HCT116 (cell line): ENCODE measurements at regions not wholly inside any gene's neighbourhood (a gene's known extent, or its start where the extent isn't known, plus 50 kb on each side); places are given as distances from the start of the nearest gene placed in this dataset.

ENCODE experiments used
- ATAC-seq: fragments of 200-7000 bp; cut with Tn5 transposase; 2 replicates; pipeline ENCODE4 v1.9.1; 2020; ENCODE audit warnings: mild to moderate bottlenecking, moderate library complexity
- BruUV-seq: library from RNA; stranded (reverse); fragments of 400-500 nt; replicated peaks from 2 replicates; lab custom pipeline; 2021; lab: Mats Ljungman, UMichigan
- CTCF ChIA-PET: fragments of 300-600 bp; sonication (Branson Sonifier 250); formaldehyde crosslinking; loops from one replicate; lab custom pipeline; 2021; ENCODE audit warnings: antibody characterized with exemption; lab: Charles Lee
- POLR2A ChIA-PET: fragments of 300-600, 350-600 bp; sonication (Branson Sonifier 250); formaldehyde crosslinking; loops from one replicate; lab custom pipeline; 2021; ENCODE audit warnings: antibody characterized with exemption; lab: Charles Lee
- RAD21 ChIA-PET, 2 experiments: fragments of 300-600 bp; sonication (Branson Sonifier 250); formaldehyde crosslinking; loops; one replicate each; lab custom pipeline; 2023; ENCODE audit warnings: low total read pairs in 2 of 2; ENCODE audit not compliant: uncharacterized antibody in 2 of 2, unreplicated experiment in 2 of 2, low non-redundant PET in 1 of 2; lab: Charles Lee
- DNase-seq: peaks from one replicate; pipeline ENCODE4 v3.0.0-alpha.2; 2010; ENCODE audit warnings: low read depth, low spot score
- H2AFZ ChIP-seq: fragments of 200-600 bp; shearing (Covaris generic), sonication (generic); 2 replicates; pipeline ENCODE4 v1.6.1; 2017; ENCODE audit warnings: low read depth, mixed run types, mixed read lengths, antibody characterized with exemption, low read length; ENCODE audit not compliant: poor library complexity, severe bottlenecking
- H3K27ac ChIP-seq: 2 replicates; pipeline ENCODE4 v1.5.1; 2012; ENCODE audit warnings: low read depth, low read length
- H3K27me3 ChIP-seq: fragments of 200-600 bp; sonication (generic); 2 replicates; pipeline ENCODE4 v1.6.1; 2016; ENCODE audit warnings: mixed run types, low read length, mixed read lengths; ENCODE audit not compliant: insufficient read depth
- H3K36me3 ChIP-seq, 2 experiments: fragments of 200-500 bp in 1 of 2; fragments of 200-600 bp in 1 of 2; sonication (Bioruptor generic) in 1 of 2; sonication (generic) in 1 of 2; 2 replicates each; pipeline versions ENCODE4 v1.5.1 to v1.6.1; 2014 to 2016; ENCODE audit warnings: low read length in 2 of 2, inconsistent platforms in 1 of 2, mixed read lengths in 1 of 2, mixed run types in 1 of 2; ENCODE audit not compliant: insufficient read depth in 2 of 2, control insufficient read depth in 1 of 2
- H3K4me1 ChIP-seq, 2 experiments: fragments of 200-600 bp in 1 of 2; sonication (generic) in 1 of 2; 2 replicates each; pipeline versions ENCODE4 v1.5.1 to v1.6.1; 2012 to 2017; ENCODE audit warnings: low read length in 2 of 2, inconsistent platforms in 1 of 2, mild to moderate bottlenecking in 1 of 2, mixed read lengths in 1 of 2, mixed run types in 1 of 2, moderate library complexity in 1 of 2; ENCODE audit not compliant: insufficient read depth in 2 of 2, control insufficient read depth in 1 of 2
- H3K4me2 ChIP-seq: fragments of 200-600 bp; sonication (generic); 2 replicates; pipeline ENCODE4 v1.6.1; 2017; ENCODE audit warnings: mixed run types, low read length, mixed read lengths
- H3K4me3 ChIP-seq, 2 experiments: fragments of 200-600 bp in 1 of 2; sonication (generic) in 1 of 2; replicated peaks in 1 of 2; 2 replicates each; pipeline ENCODE4 v1.5.1; 2011 to 2016; ENCODE audit warnings: low read length in 2 of 2, control low read depth in 1 of 2, low read depth in 1 of 2, mild to moderate bottlenecking in 1 of 2, mixed read lengths in 1 of 2, mixed run types in 1 of 2
- H3K79me2 ChIP-seq: fragments of 200-600 bp; sonication (generic); 2 replicates; pipeline ENCODE4 v1.6.1; 2017; ENCODE audit warnings: mild to moderate bottlenecking, mixed run types, low read length, moderate library complexity, mixed read lengths; ENCODE audit not compliant: insufficient read depth
- H3K9ac ChIP-seq: fragments of 200-600 bp; sonication (generic); 2 replicates; pipeline ENCODE4 v1.6.1; 2016; ENCODE audit warnings: low read length, mixed read lengths
- H3K9me2 ChIP-seq: fragments of 200-600 bp; sonication (generic), shearing (Covaris generic); 2 replicates; pipeline ENCODE4 v1.6.1; 2017; ENCODE audit warnings: mixed run types, mild to moderate bottlenecking, moderate library complexity; ENCODE audit not compliant: insufficient read depth
- H3K9me3 ChIP-seq, 2 experiments: fragments of 200-500 bp in 1 of 2; fragments of 200-600 bp in 1 of 2; sonication (Bioruptor generic) in 1 of 2; sonication (generic) in 1 of 2; 2 replicates each; pipeline ENCODE4 v1.6.1; 2014 to 2017; ENCODE audit warnings: low read length in 2 of 2, mixed read lengths in 2 of 2, inconsistent platforms in 1 of 2, low read depth in 1 of 2, mild to moderate bottlenecking in 1 of 2, mixed run types in 1 of 2, moderate library complexity in 1 of 2; ENCODE audit not compliant: control insufficient read depth in 1 of 2, insufficient read depth in 1 of 2
- H4K20me1 ChIP-seq: fragments of 200-600 bp; sonication (generic), shearing (Covaris generic); 2 replicates; pipeline ENCODE4 v1.6.1; 2017; ENCODE audit warnings: mixed run types, mild to moderate bottlenecking, moderate library complexity; ENCODE audit not compliant: insufficient read depth
- ATF3 ChIP-seq: IDR thresholded peaks from 2 replicates; pipeline ENCODE4 v1.6.1; 2012
- CEBPB ChIP-seq: IDR thresholded peaks from 2 replicates; pipeline ENCODE4 v1.6.1; 2012; ENCODE audit warnings: low read depth
- CTCF ChIP-seq, 3 experiments: fragments of 200-600 bp in 1 of 3; sonication (generic) in 1 of 3; IDR thresholded peaks in 2 of 3; conservative IDR thresholded peaks in 1 of 3; 2 replicates each; pipeline ENCODE4 v1.5.1; 2012 to 2017; ENCODE audit warnings: low read depth in 2 of 3, low read length in 2 of 3, antibody characterized with exemption in 1 of 3, borderline replicate concordance in 1 of 3, control low read depth in 1 of 3, mild to moderate bottlenecking in 1 of 3, mixed read lengths in 1 of 3, mixed run types in 1 of 3, moderate library complexity in 1 of 3; ENCODE audit not compliant: insufficient read depth in 1 of 3
- EGR1 ChIP-seq: IDR thresholded peaks from 2 replicates; pipeline ENCODE4 v1.6.1; 2012; ENCODE audit warnings: low read depth
- EZH2 ChIP-seq: fragments of 200-600 bp; sonication (generic); IDR thresholded peaks from 2 replicates; pipeline ENCODE4 v1.6.1; 2017; ENCODE audit warnings: antibody characterized with exemption, mixed run types
- EZH2phosphoT487 ChIP-seq: fragments of 200-600 bp; IDR thresholded peaks from 2 replicates; pipeline ENCODE4 v1.6.1; 2018; ENCODE audit warnings: antibody characterized with exemption, borderline replicate concordance
- FOSL1 ChIP-seq: IDR thresholded peaks from 2 replicates; pipeline ENCODE4 v1.6.1; 2012; ENCODE audit warnings: low read depth
- JUND ChIP-seq: IDR thresholded peaks from 2 replicates; pipeline ENCODE4 v1.6.1; 2012
- MAX ChIP-seq: IDR thresholded peaks from 2 replicates; pipeline ENCODE4 v1.6.1; 2012
- POLR2AphosphoS5 ChIP-seq: IDR thresholded peaks from 2 replicates; pipeline ENCODE4 v1.6.1; 2011; ENCODE audit warnings: mild to moderate bottlenecking, low read depth, low read length, moderate library complexity
- RAD21 ChIP-seq: IDR thresholded peaks from 2 replicates; pipeline ENCODE4 v1.6.1; 2012; ENCODE audit warnings: low read depth, mild to moderate bottlenecking
- SIN3A ChIP-seq: IDR thresholded peaks from 2 replicates; pipeline ENCODE4 v1.6.1; 2012; ENCODE audit warnings: low read depth
- SRF ChIP-seq: IDR thresholded peaks from 2 replicates; pipeline ENCODE4 v1.6.1; 2012; ENCODE audit warnings: low read depth
- TCF7L2 ChIP-seq: IDR thresholded peaks from 2 replicates; pipeline ENCODE4 v1.7.0; 2011; ENCODE audit warnings: borderline replicate concordance, inconsistent platforms; ENCODE audit not compliant: insufficient read depth, insufficient read length; ENCODE audit errors: extremely low read depth
- ZBTB33 ChIP-seq: IDR thresholded peaks from 2 replicates; pipeline ENCODE4 v1.6.1; 2011; ENCODE audit warnings: mild to moderate bottlenecking, low read length, moderate library complexity; ENCODE audit not compliant: insufficient replicate concordance; ENCODE audit errors: extremely low read depth
- ZFX ChIP-seq: fragments of 450-650 bp; IDR thresholded peaks from 2 replicates; pipeline ENCODE4 v1.6.1; 2017
- ZNF274 ChIP-seq: fragments of 200-500 bp; sonication (Bioruptor generic); IDR thresholded peaks from 2 replicates; pipeline ENCODE4 v1.6.1; 2014; ENCODE audit warnings: mild to moderate bottlenecking, low read depth, low read length, inconsistent platforms
- intact Hi-C: fragments of 100-400 bp; cut with micrococcal nuclease; formaldehyde crosslinking; loops from 2 replicates; pipeline ENCODE4 v1.10.0; 2022

- Histone ChIP-seq H3K27me3 (no peaks in the 10 kb centered on the region), H3K4me3 (no peak overlapping the region), H3K9me2 (no peaks in the 10 kb centered on the region), H3K27ac (no peak overlapping the region), H4K20me1 (no peaks in the 10 kb centered on the region)
- ATAC-seq: no peak
- intact Hi-C loops: no loop called here
- TF ChIP-seq JUND: no peak
- no peak for TF ChIP-seq CTCF (IDR thresholded peaks at IDR 0.05 in 2 of 3, conservative IDR thresholded peaks at IDR 0.05 in 1 of 3; ENCODE audit: borderline replicate concordance in 1 of 3, insufficient read depth in 1 of 3, low read depth in 2 of 3, low read length in 2 of 3)
- TF ChIP-seq EZH2: no peak
- no peak for TF ChIP-seq EGR1
- no peak for TF ChIP-seq FOSL1
- TF ChIP-seq RAD21: no peak
- no peak for TF ChIP-seq SIN3A
- TF ChIP-seq, all 23 proteins: peak for 0
- POLR2A ChIA-PET: no interaction called here
- Histone ChIP-seq H2AFZ (no peak overlapping the region), H3K9me3 (peaks cover 0 to 8% of the 10 kb centered on the region in 2 experiments; a peak in 1 of 4 replicates), H3K9ac (no peak overlapping the region), H3K79me2 (no peaks in the 10 kb centered on the region), H3K4me1 (no peaks in the 10 kb centered on the region), H3K36me3 (no peaks in the 10 kb centered on the region), H3K4me2 (no peak overlapping the region)
- DNase-seq: no peak
- BruUV-seq: no TSS peak
- CTCF ChIA-PET: no interaction called here
- RAD21 ChIA-PET: no interaction called here
These were observed 335.5 kb downstream of the INSIG2 start for GRCh38 chr2:118423776-118424175.

GRCh38 chr2:118421648-118422047, 333.4 kb downstream of the INSIG2 start:
- Histone ChIP-seq H3K4me3 (no peak overlapping the region), H2AFZ (no peak overlapping the region), H3K9ac (no peak overlapping the region), H3K27ac (no peak overlapping the region), H4K20me1 (no peaks in the 10 kb centered on the region), H3K79me2 (no peaks in the 10 kb centered on the region), H3K9me2 (no peaks in the 10 kb centered on the region), H3K36me3 (no peaks in the 10 kb centered on the region), H3K4me2 (no peak overlapping the region), H3K9me3 (no peaks in the 10 kb centered on the region), H3K4me1 (no peaks in the 10 kb centered on the region), H3K27me3 (no peaks in the 10 kb centered on the region)
- DNase-seq (no peak), ATAC-seq (no peak)
- no TSS peak for BruUV-seq
- RAD21 ChIA-PET: no interaction called here
- intact Hi-C loops: no loop called here
- CTCF ChIA-PET: interaction anchor here (0.9 kb wide), 1 partner anchor 10 kb away, joined by 3 read pairs; no protein-coding TSS in a partner anchor
- POLR2A ChIA-PET: no interaction called here
- TF ChIP-seq ATF3 (no peak), CEBPB (no peak), EZH2phosphoT487 (no peak), TCF7L2 (no peak), MAX (no peak), EGR1 (no peak), ZNF274 (no peak), FOSL1 (no peak), POLR2AphosphoS5 (no peak), ZBTB33 (no peak), SIN3A (no peak), SRF (no peak), ZFX (no peak)
